H9 (cell line): ENCODE measurements at regions not wholly inside any gene's neighbourhood (a gene's known extent, or its start where the extent isn't known, plus 50 kb on each side); places are given as distances from the start of the nearest gene placed in this dataset.

Experiments used
- DNase-seq: peaks from one replicate; pipeline ENCODE4 v3.0.0-alpha.2; 2017
- H2AFZ ChIP-seq: one replicate; pipeline ENCODE4 v1.6.1; 2013; ENCODE audit warnings: mild to moderate bottlenecking, low read length, control low read depth, moderate library complexity
- H2AK5ac ChIP-seq: 2 replicates; pipeline ENCODE4 v1.6.1; 2013; ENCODE audit warnings: low read length, control low read depth, mixed read lengths; ENCODE audit not compliant: insufficient read length
- H2BK120ac ChIP-seq: one replicate; pipeline ENCODE4 v1.6.1; 2013; ENCODE audit warnings: low read depth, mild to moderate bottlenecking, low read length, control low read depth, inconsistent platforms; ENCODE audit not compliant: poor library complexity, severe bottlenecking
- H2BK12ac ChIP-seq: 2 replicates; pipeline ENCODE4 v1.6.1; 2013; ENCODE audit warnings: low read length, control low read depth, mixed read lengths, low read depth; ENCODE audit not compliant: insufficient read length
- H2BK15ac ChIP-seq: 2 replicates; pipeline ENCODE4 v1.6.1; 2013; ENCODE audit warnings: low read depth, low read length, control low read depth
- H2BK20ac ChIP-seq: one replicate; pipeline ENCODE4 v1.6.1; 2013; ENCODE audit warnings: low read depth, mild to moderate bottlenecking, low read length, control low read depth, inconsistent platforms; ENCODE audit not compliant: poor library complexity, severe bottlenecking
- H2BK5ac ChIP-seq: 2 replicates; pipeline ENCODE4 v1.6.1; 2013; ENCODE audit warnings: low read length, control low read depth, mixed read lengths; ENCODE audit not compliant: insufficient read length
- H3K14ac ChIP-seq: 2 replicates; pipeline ENCODE4 v1.6.1; 2013; ENCODE audit warnings: low read length, control low read depth; ENCODE audit not compliant: insufficient read depth
- H3K18ac ChIP-seq: 2 replicates; pipeline ENCODE4 v1.6.1; 2013; ENCODE audit warnings: low read depth, mild to moderate bottlenecking, mixed read lengths, low read length, control low read depth; ENCODE audit not compliant: insufficient read length
- H3K23ac ChIP-seq: 2 replicates; pipeline ENCODE4 v1.6.1; 2013; ENCODE audit warnings: low read length, control low read depth, mixed read lengths, low read depth; ENCODE audit not compliant: insufficient read length
- H3K23me2 ChIP-seq: 2 replicates; pipeline ENCODE4 v1.6.1; 2013; ENCODE audit warnings: low read depth, mild to moderate bottlenecking, mixed read lengths, low read length, control low read depth; ENCODE audit not compliant: insufficient read length, poor library complexity, severe bottlenecking
- H3K27ac ChIP-seq: 2 replicates; pipeline ENCODE4 v1.5.1; 2013; ENCODE audit warnings: low read length, control low read depth, mixed read lengths, low read depth; ENCODE audit not compliant: insufficient read length
- H3K27me3 ChIP-seq: 2 replicates; pipeline ENCODE4 v1.6.1; 2013; ENCODE audit warnings: low read length, control low read depth, inconsistent platforms; ENCODE audit not compliant: insufficient read depth
- H3K4ac ChIP-seq: 2 replicates; pipeline ENCODE4 v1.6.1; 2013; ENCODE audit warnings: low read depth, mild to moderate bottlenecking, control low read depth, inconsistent platforms, low read length, moderate library complexity
- H3K4me1 ChIP-seq: 2 replicates; pipeline ENCODE4 v1.6.1; 2013; ENCODE audit warnings: low read length, control low read depth, inconsistent platforms; ENCODE audit not compliant: insufficient read depth
- H3K4me2 ChIP-seq: 2 replicates; pipeline ENCODE4 v1.6.1; 2013; ENCODE audit warnings: low read length, control low read depth, mixed read lengths; ENCODE audit not compliant: insufficient read length, insufficient read depth
- H3K56ac ChIP-seq: 2 replicates; pipeline ENCODE4 v1.6.1; 2013; ENCODE audit warnings: low read depth, mild to moderate bottlenecking, mixed read lengths, low read length, control low read depth; ENCODE audit not compliant: insufficient read length
- H3K79me1 ChIP-seq: 2 replicates; pipeline ENCODE4 v1.6.1; 2013; ENCODE audit warnings: low read depth, mild to moderate bottlenecking, moderate library complexity, low read length, control low read depth, inconsistent platforms; ENCODE audit not compliant: insufficient read depth, poor library complexity, severe bottlenecking
- H3K79me2 ChIP-seq: 2 replicates; pipeline ENCODE4 v1.6.1; 2013; ENCODE audit warnings: low read length, control low read depth, inconsistent platforms; ENCODE audit not compliant: insufficient read depth
- H3K9ac ChIP-seq: 2 replicates; pipeline ENCODE4 v1.6.1; 2013; ENCODE audit warnings: low read length, control low read depth, mixed read lengths; ENCODE audit not compliant: insufficient read length; ENCODE audit errors: extremely low read depth
- H3K9me3 ChIP-seq: one replicate; pipeline ENCODE4 v1.6.1; 2013; ENCODE audit warnings: low read depth, low read length, inconsistent platforms; ENCODE audit not compliant: control insufficient read depth
- H3T11ph ChIP-seq: one replicate; pipeline ENCODE4 v1.6.1; 2013; ENCODE audit warnings: mild to moderate bottlenecking, low read length, control low read depth, inconsistent platforms
- H4K20me1 ChIP-seq: one replicate; pipeline ENCODE4 v1.6.1; 2013; ENCODE audit not compliant: control insufficient read depth, insufficient read length, insufficient read depth
- H4K5ac ChIP-seq: 2 replicates; pipeline ENCODE4 v1.6.1; 2013; ENCODE audit warnings: low read depth, mild to moderate bottlenecking, mixed read lengths, low read length, control low read depth; ENCODE audit not compliant: insufficient read length
- H4K8ac ChIP-seq: replicated peaks from 2 replicates; pipeline ENCODE4 v1.6.1; 2013; ENCODE audit warnings: low read length, control low read depth, mixed read lengths, low read depth; ENCODE audit not compliant: insufficient read length
- H4K91ac ChIP-seq: 2 replicates; pipeline ENCODE4 v1.6.1; 2013; ENCODE audit warnings: low read depth, mild to moderate bottlenecking, moderate library complexity, mixed read lengths, low read length, control low read depth; ENCODE audit not compliant: insufficient read length
- H3K27ac Mint-ChIP-seq, 3 experiments: 2 replicates in 2 of 3; 3 replicates in 1 of 3; pipeline ENCODE4 v1.8.0; 2020 to 2021; ENCODE audit warnings: mixed read lengths in 3 of 3, mild to moderate bottlenecking in 1 of 3, moderate library complexity in 1 of 3
- H3K27me3 Mint-ChIP-seq: 2 replicates; pipeline ENCODE4 v1.8.0; 2021; ENCODE audit warnings: low read depth, mild to moderate bottlenecking, moderate library complexity, mixed read lengths
- H3K36me3 Mint-ChIP-seq, 3 experiments: 2 replicates in 2 of 3; 3 replicates in 1 of 3; pipeline ENCODE4 v1.8.0; 2020 to 2021; ENCODE audit warnings: low read depth in 3 of 3, mixed read lengths in 3 of 3; ENCODE audit not compliant: insufficient read depth in 1 of 3
- H3K4me1 Mint-ChIP-seq, 2 experiments: 2 replicates each; pipeline ENCODE4 v1.8.0; 2020; ENCODE audit warnings: mixed read lengths in 2 of 2
- H3K4me3 Mint-ChIP-seq, 2 experiments: 2 replicates in 1 of 2; 3 replicates in 1 of 2; pipeline ENCODE4 v1.8.0; 2020 to 2021; ENCODE audit warnings: mild to moderate bottlenecking in 2 of 2, mixed read lengths in 2 of 2, moderate library complexity in 1 of 2
- H3K9me3 Mint-ChIP-seq, 2 experiments: 2 replicates in 1 of 2; 3 replicates in 1 of 2; pipeline ENCODE4 v1.8.0; 2020; ENCODE audit warnings: mild to moderate bottlenecking in 2 of 2, mixed read lengths in 2 of 2, moderate library complexity in 1 of 2
- CTCF ChIP-seq: fragments of 200-600 bp; sonication (generic); conservative IDR thresholded peaks from 3 replicates; pipeline ENCODE4 v1.8.0; 2021; ENCODE audit warnings: antibody characterized with exemption, mild to moderate bottlenecking
- WGBS: extraction: QIAGEN DNeasy Blood & Tissue Kit; methylation state at CpG from one replicate; pipeline ENCODE4 v1.1.7; 2013; ENCODE audit warnings: missing lambda C conversion rate, low lambda C conversion rate, mixed read lengths; ENCODE audit not compliant: insufficient read length; ENCODE audit errors: extremely low coverage; 5-methylcytosine and 5-hydroxymethylcytosine counted together

GRCh38 chr5:165094782-165095181 lies 1589.4 kb downstream of the MAT2B start:
- Histone ChIP-seq H3K56ac (no peak overlapping the region), H2BK12ac (no peak overlapping the region), H4K5ac (no peak overlapping the region), H2AFZ (no peak overlapping the region), H3K23ac (no peak overlapping the region), H3K14ac (no peak overlapping the region), H4K8ac (no peak overlapping the region), H2BK120ac (no peak overlapping the region), H3K4me1 (no peaks in the 10 kb centered on the region), H3K79me2 (no peaks in the 10 kb centered on the region), H3K9me3 (no peaks in the 10 kb centered on the region), H2BK5ac (no peak overlapping the region), H3T11ph (no peak overlapping the region), H3K79me1 (no peaks in the 10 kb centered on the region), H3K27me3 (no peaks in the 10 kb centered on the region), H3K18ac (no peak overlapping the region), H3K4me2 (no peak overlapping the region), H4K20me1 (no peaks in the 10 kb centered on the region), H2AK5ac (no peak overlapping the region), H3K23me2 (no peaks in the 10 kb centered on the region), H2BK20ac (no peak overlapping the region), H4K91ac (no peak overlapping the region), H2BK15ac (no peak overlapping the region), H3K9ac (no peak overlapping the region), H3K27ac (no peak overlapping the region), H3K4ac (no peak overlapping the region)
- H3K36me3 Mint-ChIP-seq = peaks cover 9 to 26% (median 15%) of the 10 kb centered on the region in 3 experiments
- no CpG with 5 or more reads among the region's 1 CpG for WGBS
- H3K4me1 Mint-ChIP-seq = no peaks in the 10 kb centered on the region
- H3K9me3 Mint-ChIP-seq = peaks cover 20 to 25% of the 10 kb centered on the region in 2 experiments
- no peak overlapping the region for H3K27ac Mint-ChIP-seq
- TF ChIP-seq CTCF = no peak
- no peak for DNase-seq
- H3K4me3 Mint-ChIP-seq = no peak overlapping the region
- H3K27me3 Mint-ChIP-seq = no peaks in the 10 kb centered on the region
